ENCODE measurements at regions not wholly inside any gene's neighbourhood (a gene's known extent, or its start where the extent isn't known, plus 50 kb on each side); places are given as distances from the start of the nearest gene placed in this dataset.

GRCh38 chr3:28617821-28618220 is 269.2 kb upstream of the AZI2 start:
- TF ChIP-seq CTCF (IDR thresholded peaks at IDR 0.05) (no peak), EP300 (IDR thresholded peaks at IDR 0.05) (no peak)
